A673 (cell line): ENCODE measurements at regions not wholly inside any gene's neighbourhood (a gene's known extent, or its start where the extent isn't known, plus 50 kb on each side); places are given as distances from the start of the nearest gene placed in this dataset.

Source experiments
- EZH2 ChIP-seq: fragments of 200-600 bp; sonication (generic); IDR thresholded peaks from 2 replicates; pipeline ENCODE4 v1.6.1; 2017; ENCODE audit warnings: borderline replicate concordance, low read depth, mild to moderate bottlenecking, mixed read lengths, antibody characterized with exemption, low read length; ENCODE audit not compliant: poor library complexity, severe bottlenecking
- TF ChIP-seq, protein P1 (sequence below): fragments of 300-800, 200-600 bp; sonication (generic); conservative IDR thresholded peaks from 2 replicates; pipeline ENCODE4 v1.5.1; 2017; ENCODE audit warnings: low read depth, mild to moderate bottlenecking, antibody characterized with exemption, low read length, moderate library complexity, mixed read lengths

DNA sequence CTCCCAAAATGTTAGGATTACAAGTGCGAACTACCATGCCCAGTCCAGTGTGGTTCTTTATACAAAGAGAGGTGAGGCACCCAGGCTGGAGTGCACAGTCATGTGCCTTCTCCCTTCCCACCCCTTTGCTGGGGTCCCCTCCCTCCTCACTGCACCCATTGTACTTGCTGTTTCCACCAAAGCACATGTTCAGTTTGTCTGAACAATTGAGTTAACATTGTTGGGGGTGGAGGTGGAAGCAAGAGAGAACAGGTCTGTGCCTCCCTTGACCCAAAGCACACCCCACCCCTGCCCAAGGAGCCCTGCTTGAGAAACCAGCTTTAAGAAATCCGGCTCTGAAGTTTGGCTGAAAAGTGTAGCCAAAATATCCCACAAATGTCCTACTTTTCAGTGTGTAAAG, 142.3 kb upstream of the CDH5 start:
- TF ChIP-seq, protein P1, sequence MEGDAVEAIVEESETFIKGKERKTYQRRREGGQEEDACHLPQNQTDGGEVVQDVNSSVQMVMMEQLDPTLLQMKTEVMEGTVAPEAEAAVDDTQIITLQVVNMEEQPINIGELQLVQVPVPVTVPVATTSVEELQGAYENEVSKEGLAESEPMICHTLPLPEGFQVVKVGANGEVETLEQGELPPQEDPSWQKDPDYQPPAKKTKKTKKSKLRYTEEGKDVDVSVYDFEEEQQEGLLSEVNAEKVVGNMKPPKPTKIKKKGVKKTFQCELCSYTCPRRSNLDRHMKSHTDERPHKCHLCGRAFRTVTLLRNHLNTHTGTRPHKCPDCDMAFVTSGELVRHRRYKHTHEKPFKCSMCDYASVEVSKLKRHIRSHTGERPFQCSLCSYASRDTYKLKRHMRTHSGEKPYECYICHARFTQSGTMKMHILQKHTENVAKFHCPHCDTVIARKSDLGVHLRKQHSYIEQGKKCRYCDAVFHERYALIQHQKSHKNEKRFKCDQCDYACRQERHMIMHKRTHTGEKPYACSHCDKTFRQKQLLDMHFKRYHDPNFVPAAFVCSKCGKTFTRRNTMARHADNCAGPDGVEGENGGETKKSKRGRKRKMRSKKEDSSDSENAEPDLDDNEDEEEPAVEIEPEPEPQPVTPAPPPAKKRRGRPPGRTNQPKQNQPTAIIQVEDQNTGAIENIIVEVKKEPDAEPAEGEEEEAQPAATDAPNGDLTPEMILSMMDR: no peak
- TF ChIP-seq EZH2: no peak
